ENCODE measurements at regions not wholly inside any gene's neighbourhood (a gene's known extent, or its start where the extent isn't known, plus 50 kb on each side); places are given as distances from the start of the nearest gene placed in this dataset.

GRCh38 chr3:74469713-74470112 lies 144.7 kb downstream of the CNTN3 start:
- TF ChIP-seq EP300 (IDR thresholded peaks at IDR 0.05) (no peak), CTCF (IDR thresholded peaks at IDR 0.05) (no peak), POLR2AphosphoS5 (IDR thresholded peaks at IDR 0.05) (no peak), POLR2A (IDR thresholded peaks at IDR 0.05) (no peak)
- DNase-seq, result no peak
- Histone ChIP-seq H3K27me3 (no peaks in the 10 kb centered on the region), H3K4me3 (no peak overlapping the region), H3K9me3 (no peaks in the 10 kb centered on the region), H3K4me1 (peaks cover 0 to 7% (median 0%) of the 10 kb centered on the region in 4 donors), H3K36me3 (no peaks in the 10 kb centered on the region), H3K27ac (no peak overlapping the region)
- 92 to 95% (median 94%) methylated on average over 8 of the region's 8 CpGs for WGBS, 5 donors
- intact Hi-C loops (cut with DNase I; ENCODE audit: low total_unique reads), result no loop called here

GRCh38 chr3:74469151-74469550 lies 145.3 kb downstream of the CNTN3 start:
- Histone ChIP-seq H3K9me3 (no peaks in the 10 kb centered on the region), H3K4me1 (peaks cover 0 to 7% (median 0%) of the 10 kb centered on the region in 4 donors), H3K27me3 (no peaks in the 10 kb centered on the region), H3K4me3 (no peak overlapping the region), H3K36me3 (no peaks in the 10 kb centered on the region), H3K27ac (no peak overlapping the region)
- intact Hi-C loops (cut with DNase I; ENCODE audit: low total_unique reads), result no loop called here
- TF ChIP-seq CTCF (IDR thresholded peaks at IDR 0.05) (no peak), EP300 (IDR thresholded peaks at IDR 0.05) (no peak), POLR2A (IDR thresholded peaks at IDR 0.05) (no peak), POLR2AphosphoS5 (IDR thresholded peaks at IDR 0.05) (no peak)
- WGBS, 5 donors, result 88 to 100% (median 94%) methylated on average over 3 of the region's 3 CpGs
- DNase-seq, result no peak

GRCh38 chr3:74465715-74466410 lies 148.6 kb downstream of the CNTN3 start:
- Histone ChIP-seq H3K27me3 (no peaks in the 10 kb centered on the region), H3K36me3 (no peaks in the 10 kb centered on the region), H3K9me3 (no peaks in the 10 kb centered on the region), H3K4me3 (no peak overlapping the region), H3K27ac (no peak overlapping the region), H3K4me1 (peaks cover 0 to 7% (median 0%) of the 10 kb centered on the region in 4 donors)
- peak in 1 of 2 donors; percentile 15 for DNase-seq
- 34 to 49% (median 37%) methylated on average over 4 of the region's 4 CpGs for WGBS, 5 donors
- intact Hi-C loops (cut with DNase I; ENCODE audit: low total_unique reads), result no loop called here
- TF ChIP-seq CTCF (IDR thresholded peaks at IDR 0.05) (no peak), POLR2AphosphoS5 (IDR thresholded peaks at IDR 0.05) (no peak), EP300 (IDR thresholded peaks at IDR 0.05) (no peak), POLR2A (IDR thresholded peaks at IDR 0.05) (no peak)

- Histone ChIP-seq H3K9me3 (no peaks in the 10 kb centered on the region), H3K4me1 (peaks cover 0 to 7% (median 0%) of the 10 kb centered on the region in 4 donors), H3K27me3 (no peaks in the 10 kb centered on the region), H3K36me3 (no peaks in the 10 kb centered on the region), H3K27ac (no peak overlapping the region), H3K4me3 (no peak overlapping the region)
- DNase-seq, result peak in 1 of 2 donors; percentile 23
- 77 to 91% (median 88%) methylated on average over 4 of the region's 4 CpGs for WGBS, 5 donors
- TF ChIP-seq POLR2AphosphoS5 (IDR thresholded peaks at IDR 0.05), result no peak
- no peak for TF ChIP-seq POLR2A (IDR thresholded peaks at IDR 0.05)
- TF ChIP-seq EP300 (IDR thresholded peaks at IDR 0.05), result no peak
- no peak for TF ChIP-seq CTCF (IDR thresholded peaks at IDR 0.05)
- intact Hi-C loops (cut with DNase I; ENCODE audit: low total_unique reads), result no loop called here
Measured at GRCh38 chr3:74463515-74463914, 150.9 kb downstream of the CNTN3 start.

Data from stomach (tissue), 8 donors.